Astrocyte (in vitro differentiated cells and primary cell): ENCODE measurements at regions not wholly inside any gene's neighbourhood (a gene's known extent, or its start where the extent isn't known, plus 50 kb on each side); places are given as distances from the start of the nearest gene placed in this dataset.

Experiments used
- DNase-seq: peaks from one replicate; pipeline ENCODE4 v3.0.0-alpha.2; 2010; ENCODE audit warnings: low read depth
- FAIRE-seq: peaks from 2 replicates; lab custom pipeline; 2011; peaks lifted over from hg19 to GRCh38; lab: Jason Lieb, UNC
- H2AFZ ChIP-seq: 2 replicates; pipeline ENCODE4 v1.6.0; 2012; ENCODE audit warnings: low read depth, low read length, inconsistent platforms
- H3K27ac ChIP-seq: 2 replicates; pipeline ENCODE4 v1.5.1; 2011; ENCODE audit warnings: low read depth, low read length, inconsistent platforms
- H3K27me3 ChIP-seq: 2 replicates; pipeline ENCODE4 v1.6.0; 2011; ENCODE audit warnings: low read length, inconsistent platforms; ENCODE audit not compliant: insufficient read depth
- H3K36me3 ChIP-seq: 2 replicates; pipeline ENCODE4 v1.5.1; 2011; ENCODE audit warnings: low read length, inconsistent platforms; ENCODE audit not compliant: insufficient read depth
- H3K4me1 ChIP-seq: 2 replicates; pipeline ENCODE4 v1.5.1; 2011; ENCODE audit warnings: low read length, inconsistent platforms; ENCODE audit not compliant: insufficient read depth
- H3K4me2 ChIP-seq: 2 replicates; pipeline ENCODE4 v1.6.0; 2012; ENCODE audit warnings: low read length, inconsistent platforms
- H3K4me3 ChIP-seq: 2 replicates; pipeline ENCODE4 v1.5.1; 2011; ENCODE audit warnings: low read depth, mild to moderate bottlenecking, low read length, inconsistent platforms; ENCODE audit not compliant: insufficient read depth
- H3K79me2 ChIP-seq: 2 replicates; pipeline ENCODE4 v1.6.0; 2012; ENCODE audit warnings: mild to moderate bottlenecking, low read length, inconsistent platforms; ENCODE audit not compliant: insufficient read depth
- H3K9ac ChIP-seq: 2 replicates; pipeline ENCODE4 v1.6.0; 2012; ENCODE audit warnings: mild to moderate bottlenecking, low read length, inconsistent platforms
- H3K9me3 ChIP-seq: 2 replicates; pipeline ENCODE4 v1.5.1; 2012; ENCODE audit warnings: low read depth, mild to moderate bottlenecking, low read length, inconsistent platforms; ENCODE audit not compliant: insufficient read depth
- H4K20me1 ChIP-seq: 2 replicates; pipeline ENCODE4 v1.6.0; 2012; ENCODE audit warnings: low read length, inconsistent platforms; ENCODE audit not compliant: insufficient read depth
- H3K27ac Mint-ChIP-seq: one replicate; pipeline ENCODE4 v1.8.0; 2021; ENCODE audit warnings: mild to moderate bottlenecking, mixed read lengths; ENCODE audit not compliant: unreplicated experiment
- H3K27me3 Mint-ChIP-seq: one replicate; pipeline ENCODE4 v1.8.0; 2021; ENCODE audit warnings: low read depth, mixed read lengths; ENCODE audit not compliant: unreplicated experiment
- H3K36me3 Mint-ChIP-seq: one replicate; pipeline ENCODE4 v1.8.0; 2021; ENCODE audit warnings: low read depth, mixed read lengths; ENCODE audit not compliant: unreplicated experiment
- H3K4me1 Mint-ChIP-seq: one replicate; pipeline ENCODE4 v1.8.0; 2021; ENCODE audit warnings: low read depth, mixed read lengths; ENCODE audit not compliant: unreplicated experiment
- H3K4me3 Mint-ChIP-seq: one replicate; pipeline ENCODE4 v1.8.0; 2021; ENCODE audit warnings: mild to moderate bottlenecking, moderate library complexity, mixed read lengths; ENCODE audit not compliant: unreplicated experiment
- H3K9me3 Mint-ChIP-seq: one replicate; pipeline ENCODE4 v1.8.0; 2021; ENCODE audit warnings: mild to moderate bottlenecking, mixed read lengths; ENCODE audit not compliant: unreplicated experiment
- CTCF ChIP-seq: IDR thresholded peaks from 2 replicates; pipeline ENCODE4 v1.5.1; 2011; ENCODE audit warnings: low read depth, mild to moderate bottlenecking, inconsistent platforms, low read length, moderate library complexity; ENCODE audit not compliant: insufficient read depth
- EZH2 ChIP-seq: IDR thresholded peaks from 2 replicates; pipeline ENCODE4 v1.6.1; 2012; ENCODE audit warnings: mild to moderate bottlenecking, low read length, inconsistent platforms; ENCODE audit not compliant: insufficient read depth

GRCh38 chr14:42374332-42374731 is 767.7 kb downstream of the LRFN5 start:
- Histone ChIP-seq H3K27ac (no peak overlapping the region), H3K36me3 (no peaks in the 10 kb centered on the region), H3K4me1 (no peaks in the 10 kb centered on the region), H3K9ac (no peak overlapping the region), H3K4me2 (no peak overlapping the region), H3K79me2 (no peaks in the 10 kb centered on the region), H4K20me1 (no peaks in the 10 kb centered on the region), H2AFZ (no peak overlapping the region), H3K27me3 (no peaks in the 10 kb centered on the region), H3K4me3 (no peak overlapping the region), H3K9me3 (no peaks in the 10 kb centered on the region)
- H3K4me3 Mint-ChIP-seq: no peak overlapping the region
- no peaks in the 10 kb centered on the region for H3K27me3 Mint-ChIP-seq
- H3K27ac Mint-ChIP-seq: no peak overlapping the region
- FAIRE-seq (no peak), DNase-seq (no peak)
- no peaks in the 10 kb centered on the region for H3K4me1 Mint-ChIP-seq
- H3K9me3 Mint-ChIP-seq: no peaks in the 10 kb centered on the region
- no peaks in the 10 kb centered on the region for H3K36me3 Mint-ChIP-seq
- no peak for TF ChIP-seq CTCF
- TF ChIP-seq EZH2: no peak

DNA sequence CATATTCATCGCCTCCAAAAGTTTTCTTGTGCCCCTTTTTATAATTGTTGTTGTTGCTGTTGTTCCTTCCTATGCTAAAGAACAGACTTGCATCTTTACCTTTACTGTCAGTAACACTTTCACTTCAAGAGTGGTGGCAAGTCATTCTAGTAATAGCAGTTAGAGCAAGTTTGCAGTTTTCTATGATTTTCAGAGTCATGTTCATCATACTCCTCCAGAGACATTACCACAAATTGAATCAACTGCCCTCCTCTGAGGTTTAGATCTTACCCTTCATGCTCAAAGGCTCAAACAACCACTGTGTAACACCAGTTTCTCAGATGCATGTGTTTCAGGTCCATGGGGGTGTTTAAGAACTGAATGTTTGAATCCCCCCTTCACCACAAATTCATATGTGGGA is 763.4 kb downstream of the LRFN5 start:
- Mint-ChIP-seq H3K27me3 (no peaks in the 10 kb centered on the region), H3K27ac (no peak overlapping the region), H3K36me3 (no peaks in the 10 kb centered on the region), H3K9me3 (no peaks in the 10 kb centered on the region), H3K4me1 (no peaks in the 10 kb centered on the region), H3K4me3 (no peak overlapping the region)
- no peak overlapping the region for H3K4me3 ChIP-seq
- no peaks in the 10 kb centered on the region for H3K9me3 ChIP-seq
- no peak for FAIRE-seq
- no peaks in the 10 kb centered on the region for H4K20me1 ChIP-seq
- H3K27ac ChIP-seq: no peak overlapping the region
- no peaks in the 10 kb centered on the region for H3K27me3 ChIP-seq
- H3K36me3 ChIP-seq: no peaks in the 10 kb centered on the region
- TF ChIP-seq CTCF (no peak), EZH2 (no peak)
- H3K4me2 ChIP-seq: no peak overlapping the region
- no peaks in the 10 kb centered on the region for H3K79me2 ChIP-seq
- H3K9ac ChIP-seq: no peak overlapping the region
- no peak overlapping the region for H2AFZ ChIP-seq
- DNase-seq: no peak
- no peaks in the 10 kb centered on the region for H3K4me1 ChIP-seq

- DNase-seq (no peak), FAIRE-seq (no peak)
- Histone ChIP-seq H3K4me2 (no peak overlapping the region), H3K9ac (no peak overlapping the region), H3K36me3 (no peaks in the 10 kb centered on the region), H3K4me1 (no peaks in the 10 kb centered on the region), H3K9me3 (no peaks in the 10 kb centered on the region), H4K20me1 (no peaks in the 10 kb centered on the region), H3K27ac (no peak overlapping the region), H3K27me3 (no peaks in the 10 kb centered on the region), H3K4me3 (no peak overlapping the region), H3K79me2 (no peaks in the 10 kb centered on the region), H2AFZ (no peak overlapping the region)
- H3K27me3 Mint-ChIP-seq: no peaks in the 10 kb centered on the region
- no peak overlapping the region for H3K4me3 Mint-ChIP-seq
- H3K4me1 Mint-ChIP-seq: no peaks in the 10 kb centered on the region
- no peak overlapping the region for H3K27ac Mint-ChIP-seq
- no peaks in the 10 kb centered on the region for H3K36me3 Mint-ChIP-seq
- TF ChIP-seq CTCF (no peak), EZH2 (no peak)
- no peaks in the 10 kb centered on the region for H3K9me3 Mint-ChIP-seq
Measured at GRCh38 chr14:42368234-42368633, 761.6 kb downstream of the LRFN5 start.
